Adrenal gland (tissue), 5 donors: ENCODE measurements at regions not wholly inside any gene's neighbourhood (a gene's known extent, or its start where the extent isn't known, plus 50 kb on each side); places are given as distances from the start of the nearest gene placed in this dataset.

ENCODE experiments used
- CTCF ChIP-seq, 6 experiments: fragments of 450-650 bp in 4 of 6; fragments of 200-600 bp in 2 of 6; sonication (generic) in 1 of 6; IDR thresholded peaks; 1 replicate in 5 of 6; 2 replicates in 1 of 6; pipeline versions ENCODE4 v1.5.1 to v1.8.0; 2016 to 2021; ENCODE audit warnings: antibody characterized with exemption in 6 of 6, mild to moderate bottlenecking in 2 of 6, moderate library complexity in 1 of 6
- POLR2A ChIP-seq, 2 donors: fragments of 450-650 bp; IDR thresholded peaks; one replicate each; pipeline ENCODE4 v1.6.1; 2017; ENCODE audit warnings: antibody characterized with exemption in 2 of 2, mild to moderate bottlenecking in 2 of 2, moderate library complexity in 1 of 2
- donor health status: DM: no; HTN: no; CAD: no.

GRCh38 chr18:78032574-78032973 is 782.9 kb downstream of the GALR1 start:
- TF ChIP-seq CTCF (IDR thresholded peaks at IDR 0.05) (no peak), POLR2A (IDR thresholded peaks at IDR 0.05) (no peak)
